ENCODE measurements at regions not wholly inside any gene's neighbourhood (a gene's known extent, or its start where the extent isn't known, plus 50 kb on each side); places are given as distances from the start of the nearest gene placed in this dataset.

GRCh38 chr5:167478188-167478587 is 813.3 kb upstream of the WWC1 start:
- TF ChIP-seq POLR2A (IDR thresholded peaks at IDR 0.05) (no peak), CTCF (IDR thresholded peaks at IDR 0.05) (no peak)

Measured in transverse colon (tissue), 3 donors.